Neural progenitor cell (in vitro differentiated cells): ENCODE measurements at regions not wholly inside any gene's neighbourhood (a gene's known extent, or its start where the extent isn't known, plus 50 kb on each side); places are given as distances from the start of the nearest gene placed in this dataset.
"Not testable (repeated sequence)": the region's sequence is repeated elsewhere in the genome, so short reads cannot be mapped to it uniquely, and the experiment has no call there.

Experiments
- EZH2 ChIP-seq: fragments of 200-600 bp; sonication (generic); IDR thresholded peaks from 2 replicates; pipeline ENCODE4 v1.6.1; 2017; ENCODE audit warnings: antibody characterized with exemption, mild to moderate bottlenecking, moderate library complexity
- EZH2phosphoT487 ChIP-seq: fragments of 200-600 bp; sonication (generic); IDR thresholded peaks from 2 replicates; pipeline ENCODE4 v1.6.1; 2017; ENCODE audit warnings: antibody characterized with exemption
- TF ChIP-seq, protein P1 (sequence below): fragments of 200-600 bp; sonication (generic); IDR thresholded peaks from 2 replicates; pipeline ENCODE4 v1.5.1; 2017; ENCODE audit warnings: antibody characterized with exemption, mild to moderate bottlenecking

DNA sequence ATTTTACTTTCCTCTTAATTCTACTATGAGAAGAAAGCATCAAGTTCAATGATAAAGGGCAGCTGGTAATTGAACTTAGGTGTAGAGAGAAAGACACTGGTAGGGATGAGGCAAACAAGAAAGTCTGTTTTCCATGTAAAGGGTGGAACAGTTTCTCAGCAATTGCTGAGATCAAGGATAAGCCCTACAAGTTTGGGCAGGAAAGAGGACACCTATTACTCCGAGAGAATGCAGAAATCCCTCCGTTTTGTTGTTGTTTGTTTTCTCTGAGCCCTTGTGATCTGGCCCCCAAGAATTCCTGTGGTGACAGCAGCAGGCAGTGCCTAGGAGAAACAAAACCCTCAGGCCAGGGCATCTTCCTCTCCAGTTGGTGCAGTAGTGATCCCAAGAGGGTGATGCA lies 324.7 kb downstream of the SPATA31A6 start:
- TF ChIP-seq, protein P1, sequence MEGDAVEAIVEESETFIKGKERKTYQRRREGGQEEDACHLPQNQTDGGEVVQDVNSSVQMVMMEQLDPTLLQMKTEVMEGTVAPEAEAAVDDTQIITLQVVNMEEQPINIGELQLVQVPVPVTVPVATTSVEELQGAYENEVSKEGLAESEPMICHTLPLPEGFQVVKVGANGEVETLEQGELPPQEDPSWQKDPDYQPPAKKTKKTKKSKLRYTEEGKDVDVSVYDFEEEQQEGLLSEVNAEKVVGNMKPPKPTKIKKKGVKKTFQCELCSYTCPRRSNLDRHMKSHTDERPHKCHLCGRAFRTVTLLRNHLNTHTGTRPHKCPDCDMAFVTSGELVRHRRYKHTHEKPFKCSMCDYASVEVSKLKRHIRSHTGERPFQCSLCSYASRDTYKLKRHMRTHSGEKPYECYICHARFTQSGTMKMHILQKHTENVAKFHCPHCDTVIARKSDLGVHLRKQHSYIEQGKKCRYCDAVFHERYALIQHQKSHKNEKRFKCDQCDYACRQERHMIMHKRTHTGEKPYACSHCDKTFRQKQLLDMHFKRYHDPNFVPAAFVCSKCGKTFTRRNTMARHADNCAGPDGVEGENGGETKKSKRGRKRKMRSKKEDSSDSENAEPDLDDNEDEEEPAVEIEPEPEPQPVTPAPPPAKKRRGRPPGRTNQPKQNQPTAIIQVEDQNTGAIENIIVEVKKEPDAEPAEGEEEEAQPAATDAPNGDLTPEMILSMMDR, result not testable (repeated sequence)
- TF ChIP-seq EZH2phosphoT487, EZH2: not testable (repeated sequence)
